ENCODE measurements at regions not wholly inside any gene's neighbourhood (a gene's known extent, or its start where the extent isn't known, plus 50 kb on each side); places are given as distances from the start of the nearest gene placed in this dataset.

DNA sequence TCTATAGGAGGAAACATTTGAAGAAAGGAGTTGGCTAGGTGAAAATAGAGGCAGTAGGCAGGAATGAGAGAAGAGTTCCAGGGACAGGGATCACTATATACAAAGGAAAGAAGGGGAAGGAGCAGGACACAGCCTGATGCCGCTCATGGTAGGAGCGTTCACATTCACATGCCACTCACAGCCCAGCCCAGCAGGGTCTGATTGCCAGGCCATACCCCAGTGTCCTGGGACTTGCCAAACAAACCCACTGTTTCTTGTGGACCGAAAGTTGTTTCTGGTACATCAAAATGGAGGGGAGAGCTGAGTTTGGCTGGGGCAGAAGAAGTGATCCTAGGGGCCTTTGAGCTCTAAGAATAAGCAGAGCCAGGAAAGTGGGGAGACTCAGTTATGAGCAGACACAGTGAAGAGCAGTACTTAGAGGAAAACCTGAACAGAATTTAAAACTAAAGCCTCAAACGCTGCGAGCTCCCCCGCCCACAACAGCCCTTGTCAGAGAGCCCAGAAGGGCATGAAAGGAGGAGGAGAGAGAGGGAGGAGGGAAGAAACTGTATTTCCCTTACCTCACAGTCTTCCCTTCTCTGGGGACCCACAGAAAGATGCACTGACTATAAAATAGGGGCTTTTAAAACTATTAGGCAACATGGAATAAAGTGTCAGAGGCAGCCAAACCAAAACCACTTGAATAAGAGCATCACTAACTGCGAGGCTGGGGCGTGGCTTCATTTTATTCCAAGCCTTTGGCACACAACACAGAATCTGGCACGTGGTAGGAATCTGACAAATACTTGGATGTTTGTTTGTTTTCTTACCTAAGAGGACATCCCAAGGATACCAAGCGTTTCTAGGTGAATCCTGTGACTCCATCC, 129.0 kb downstream of the RPL22L1 start (continued):
- peak; percentile 42; the same call in 1 of the 2 replicates for TF ChIP-seq ZNF366 (tag by site-specific recombination; conservative IDR thresholded peaks at IDR 0.05)
- TF ChIP-seq ZNF768 (tag by site-specific recombination; IDR thresholded peaks at IDR 0.05), result no peak

DNA sequence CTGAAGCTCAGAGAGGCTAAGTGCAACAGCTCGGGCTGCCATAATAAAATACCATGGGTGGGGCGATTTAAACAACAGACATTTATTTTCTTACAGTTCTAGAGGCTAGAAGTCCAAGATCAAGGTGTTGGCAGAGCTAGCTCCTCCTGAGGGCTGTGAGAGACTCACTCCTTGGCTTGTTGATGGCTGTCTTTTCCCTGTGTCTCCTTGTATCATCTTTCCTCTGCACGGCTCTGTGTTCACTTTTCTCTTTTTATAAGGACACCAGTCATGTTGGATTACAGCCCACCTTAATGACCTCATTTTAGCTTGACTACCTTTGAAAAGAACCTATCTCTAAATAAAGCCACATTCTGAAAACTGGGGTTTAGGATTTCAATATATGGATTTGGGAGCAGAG, 129.7 kb downstream of the RPL22L1 start:
- H3K4me1 ChIP-seq (ENCODE audit: control insufficient read depth, insufficient read depth, low read length), result no peaks in the 10 kb centered on the region; the same call in 1 of the 2 replicates
- 0 out of 2 replicates have a peak, but pooled peaks have one; percentile 10 for TF ChIP-seq ZNF548 (tag by site-specific recombination; IDR thresholded peaks at IDR 0.05)
- TF ChIP-seq, protein P1, sequence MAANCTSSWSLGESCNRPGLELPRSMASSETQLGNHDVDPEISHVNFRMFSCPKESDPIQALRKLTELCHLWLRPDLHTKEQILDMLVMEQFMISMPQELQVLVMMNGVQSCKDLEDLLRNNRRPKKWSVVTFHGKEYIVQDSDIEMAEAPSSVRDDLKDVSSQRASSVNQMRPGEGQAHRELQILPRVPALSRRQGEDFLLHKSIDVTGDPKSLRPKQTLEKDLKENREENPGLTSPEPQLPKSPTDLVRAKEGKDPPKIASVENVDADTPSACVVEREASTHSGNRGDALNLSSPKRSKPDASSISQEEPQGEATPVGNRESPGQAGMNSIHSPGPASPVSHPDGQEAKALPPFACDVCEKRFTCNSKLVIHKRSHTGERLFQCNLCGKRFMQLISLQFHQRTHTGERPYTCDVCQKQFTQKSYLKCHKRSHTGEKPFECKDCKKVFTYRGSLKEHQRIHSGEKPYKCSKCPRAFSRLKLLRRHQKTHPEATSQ (tag by site-specific recombination; IDR thresholded peaks at IDR 0.05), result no peak
- no peaks in the 10 kb centered on the region for H3K36me3 ChIP-seq (ENCODE audit: control insufficient read depth in 2 of 2, insufficient read depth in 1 of 2, low read length in 2 of 2)
- CTCF ChIA-PET, result no interaction called here
- H3K9me3 ChIP-seq (ENCODE audit: control insufficient read depth, insufficient read depth, low read depth, low read length), result no peaks in the 10 kb centered on the region
- no peak overlapping the region for H3K27ac ChIP-seq (ENCODE audit: extremely low read depth, low read depth, low read length)
- H3K4me3 ChIP-seq (ENCODE audit: low read depth, low read length), result no peak overlapping the region
- POLR2A ChIA-PET, result no interaction called here

DNA sequence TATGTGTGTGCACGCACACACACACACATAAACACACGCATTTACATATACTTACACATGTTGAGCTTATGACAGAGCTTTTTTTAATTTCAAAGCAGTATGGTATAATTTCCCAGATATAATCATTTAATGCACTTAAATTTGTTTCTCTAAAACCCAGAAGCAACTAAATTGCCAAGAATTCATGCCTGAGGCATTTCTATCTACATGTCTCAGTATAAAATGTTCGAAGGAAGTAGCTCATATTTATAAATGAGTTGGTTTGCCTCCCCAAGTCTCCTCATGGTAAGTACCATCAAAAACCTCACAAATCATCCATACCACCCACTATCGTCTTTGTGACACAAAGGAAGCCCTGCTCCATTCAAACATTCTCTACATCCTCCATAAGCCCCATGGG, 130.6 kb downstream of the RPL22L1 start:
- TF ChIP-seq ZNF311 (tag by site-specific recombination; IDR thresholded peaks at IDR 0.05; ENCODE audit: borderline replicate concordance) (no peak), ZNF558 (tag by site-specific recombination; IDR thresholded peaks at IDR 0.05) (no peak), ZNF19 (tag by site-specific recombination; IDR thresholded peaks at IDR 0.05; ENCODE audit: low read depth) (no peak), ZNF169 (tag by site-specific recombination; IDR thresholded peaks at IDR 0.05) (no peak), ZNF48 (tag by site-specific recombination; IDR thresholded peaks at IDR 0.05) (no peak), ZNF654 (tag by site-specific recombination; IDR thresholded peaks at IDR 0.05; ENCODE audit: low read depth) (no peak), ZNF416 (tag by site-specific recombination; IDR thresholded peaks at IDR 0.05) (no peak)
- TF ChIP-seq, protein P2, sequence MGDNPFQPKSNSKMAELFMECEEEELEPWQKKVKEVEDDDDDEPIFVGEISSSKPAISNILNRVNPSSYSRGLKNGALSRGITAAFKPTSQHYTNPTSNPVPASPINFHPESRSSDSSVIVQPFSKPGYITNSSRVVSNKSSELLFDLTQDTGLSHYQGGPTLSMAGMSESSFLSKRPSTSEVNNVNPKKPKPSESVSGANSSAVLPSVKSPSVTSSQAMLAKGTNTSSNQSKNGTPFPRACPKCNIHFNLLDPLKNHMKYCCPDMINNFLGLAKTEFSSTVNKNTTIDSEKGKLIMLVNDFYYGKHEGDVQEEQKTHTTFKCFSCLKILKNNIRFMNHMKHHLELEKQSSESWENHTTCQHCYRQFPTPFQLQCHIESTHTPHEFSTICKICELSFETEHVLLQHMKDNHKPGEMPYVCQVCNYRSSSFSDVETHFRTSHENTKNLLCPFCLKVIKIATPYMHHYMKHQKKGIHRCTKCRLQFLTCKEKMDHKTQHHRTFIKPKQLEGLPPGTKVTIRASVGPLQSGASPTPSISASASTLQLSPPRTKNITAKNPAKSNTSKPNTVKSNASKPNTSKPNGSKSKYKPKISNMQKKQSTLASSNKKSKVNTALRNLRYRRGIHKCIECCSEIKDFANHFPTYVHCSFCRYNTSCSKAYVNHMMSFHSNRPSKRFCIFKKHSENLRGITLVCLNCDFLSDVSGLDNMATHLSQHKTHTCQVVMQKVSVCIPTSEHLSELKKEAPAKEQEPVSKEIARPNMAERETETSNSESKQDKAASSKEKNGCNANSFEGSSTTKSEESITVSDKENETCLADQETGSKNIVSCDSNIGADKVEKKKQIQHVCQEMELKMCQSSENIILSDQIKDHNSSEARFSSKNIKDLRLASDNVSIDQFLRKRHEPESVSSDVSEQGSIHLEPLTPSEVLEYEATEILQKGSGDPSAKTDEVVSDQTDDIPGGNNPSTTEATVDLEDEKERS (tag by site-specific recombination; IDR thresholded peaks at IDR 0.05), result no peak
- Histone ChIP-seq H3K36me3 (ENCODE audit: control insufficient read depth in 2 of 2, insufficient read depth in 1 of 2, low read length in 2 of 2) (no peaks in the 10 kb centered on the region), H3K4me3 (ENCODE audit: low read depth, low read length) (no peak overlapping the region), H3K27ac (ENCODE audit: extremely low read depth, low read depth, low read length) (no peak overlapping the region), H3K4me1 (ENCODE audit: control insufficient read depth, insufficient read depth, low read length) (no peaks in the 10 kb centered on the region; the same call in 1 of the 2 replicates), H3K9me3 (ENCODE audit: control insufficient read depth, insufficient read depth, low read depth, low read length) (no peaks in the 10 kb centered on the region)
- POLR2A ChIA-PET, result no interaction called here
- CTCF ChIA-PET, result interaction anchor here (0.6 kb wide), 1 partner anchor 73 kb away, joined by 3 read pairs; no protein-coding TSS in a partner anchor

DNA sequence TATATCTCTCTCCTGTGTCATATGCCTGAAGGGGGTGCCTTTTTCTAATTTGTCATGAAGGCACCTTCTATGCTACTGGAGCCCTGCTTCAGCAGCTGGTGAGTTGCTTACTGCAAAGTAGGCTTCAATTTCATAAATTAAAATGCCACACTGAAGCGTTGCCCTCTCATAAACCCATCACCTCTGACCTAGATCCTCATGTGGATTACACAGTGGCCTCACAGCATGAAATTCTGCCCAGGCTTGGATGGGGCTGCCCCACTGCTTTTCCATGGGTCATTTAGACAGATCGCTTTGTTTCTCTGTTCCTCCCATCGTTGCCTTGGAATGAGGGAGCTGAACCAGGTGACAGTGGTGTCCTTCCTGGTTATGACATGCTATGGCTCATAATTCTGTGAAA, 131.2 kb downstream of the RPL22L1 start:
- Histone ChIP-seq H3K36me3 (ENCODE audit: control insufficient read depth in 2 of 2, insufficient read depth in 1 of 2, low read length in 2 of 2) (no peaks in the 10 kb centered on the region), H3K4me3 (ENCODE audit: low read depth, low read length) (no peak overlapping the region), H3K4me1 (ENCODE audit: control insufficient read depth, insufficient read depth, low read length) (no peaks in the 10 kb centered on the region; the same call in 1 of the 2 replicates), H3K9me3 (ENCODE audit: control insufficient read depth, insufficient read depth, low read depth, low read length) (no peaks in the 10 kb centered on the region), H3K27ac (ENCODE audit: extremely low read depth, low read depth, low read length) (no peak overlapping the region)
- CTCF ChIA-PET, result interaction anchor here (0.6 kb wide), 1 partner anchor 74 kb away, joined by 3 read pairs; no protein-coding TSS in a partner anchor
- POLR2A ChIA-PET, result no interaction called here
- TF ChIP-seq HOXD13 (CRISPR knock-in tag; IDR thresholded peaks at IDR 0.05; ENCODE audit: borderline replicate concordance) (no peak), TCF7L2 (IDR thresholded peaks at IDR 0.05; ENCODE audit: borderline replicate concordance, low read depth, low read length) (no peak), ZNF629 (tag by site-specific recombination; IDR thresholded peaks at IDR 0.05) (no peak), KLF8 (tag by site-specific recombination; IDR thresholded peaks at IDR 0.05) (no peak), ZNF248 (tag by site-specific recombination; IDR thresholded peaks at IDR 0.05) (no peak)
- TF ChIP-seq, protein P3, sequence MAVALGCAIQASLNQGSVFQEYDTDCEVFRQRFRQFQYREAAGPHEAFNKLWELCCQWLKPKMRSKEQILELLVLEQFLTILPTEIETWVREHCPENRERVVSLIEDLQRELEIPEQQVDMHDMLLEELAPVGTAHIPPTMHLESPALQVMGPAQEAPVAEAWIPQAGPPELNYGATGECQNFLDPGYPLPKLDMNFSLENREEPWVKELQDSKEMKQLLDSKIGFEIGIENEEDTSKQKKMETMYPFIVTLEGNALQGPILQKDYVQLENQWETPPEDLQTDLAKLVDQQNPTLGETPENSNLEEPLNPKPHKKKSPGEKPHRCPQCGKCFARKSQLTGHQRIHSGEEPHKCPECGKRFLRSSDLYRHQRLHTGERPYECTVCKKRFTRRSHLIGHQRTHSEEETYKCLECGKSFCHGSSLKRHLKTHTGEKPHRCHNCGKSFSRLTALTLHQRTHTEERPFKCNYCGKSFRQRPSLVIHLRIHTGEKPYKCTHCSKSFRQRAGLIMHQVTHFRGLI (tag by site-specific recombination; IDR thresholded peaks at IDR 0.05), result no peak
- TF ChIP-seq, protein P4, sequence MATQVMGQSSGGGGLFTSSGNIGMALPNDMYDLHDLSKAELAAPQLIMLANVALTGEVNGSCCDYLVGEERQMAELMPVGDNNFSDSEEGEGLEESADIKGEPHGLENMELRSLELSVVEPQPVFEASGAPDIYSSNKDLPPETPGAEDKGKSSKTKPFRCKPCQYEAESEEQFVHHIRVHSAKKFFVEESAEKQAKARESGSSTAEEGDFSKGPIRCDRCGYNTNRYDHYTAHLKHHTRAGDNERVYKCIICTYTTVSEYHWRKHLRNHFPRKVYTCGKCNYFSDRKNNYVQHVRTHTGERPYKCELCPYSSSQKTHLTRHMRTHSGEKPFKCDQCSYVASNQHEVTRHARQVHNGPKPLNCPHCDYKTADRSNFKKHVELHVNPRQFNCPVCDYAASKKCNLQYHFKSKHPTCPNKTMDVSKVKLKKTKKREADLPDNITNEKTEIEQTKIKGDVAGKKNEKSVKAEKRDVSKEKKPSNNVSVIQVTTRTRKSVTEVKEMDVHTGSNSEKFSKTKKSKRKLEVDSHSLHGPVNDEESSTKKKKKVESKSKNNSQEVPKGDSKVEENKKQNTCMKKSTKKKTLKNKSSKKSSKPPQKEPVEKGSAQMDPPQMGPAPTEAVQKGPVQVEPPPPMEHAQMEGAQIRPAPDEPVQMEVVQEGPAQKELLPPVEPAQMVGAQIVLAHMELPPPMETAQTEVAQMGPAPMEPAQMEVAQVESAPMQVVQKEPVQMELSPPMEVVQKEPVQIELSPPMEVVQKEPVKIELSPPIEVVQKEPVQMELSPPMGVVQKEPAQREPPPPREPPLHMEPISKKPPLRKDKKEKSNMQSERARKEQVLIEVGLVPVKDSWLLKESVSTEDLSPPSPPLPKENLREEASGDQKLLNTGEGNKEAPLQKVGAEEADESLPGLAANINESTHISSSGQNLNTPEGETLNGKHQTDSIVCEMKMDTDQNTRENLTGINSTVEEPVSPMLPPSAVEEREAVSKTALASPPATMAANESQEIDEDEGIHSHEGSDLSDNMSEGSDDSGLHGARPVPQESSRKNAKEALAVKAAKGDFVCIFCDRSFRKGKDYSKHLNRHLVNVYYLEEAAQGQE (tag by site-specific recombination; IDR thresholded peaks at IDR 0.05), result no peak

All from HEK293 (cell line).